H9 (cell line): ENCODE measurements at regions not wholly inside any gene's neighbourhood (a gene's known extent, or its start where the extent isn't known, plus 50 kb on each side); places are given as distances from the start of the nearest gene placed in this dataset.
"Not testable (repeated sequence)": the region's sequence is repeated elsewhere in the genome, so short reads cannot be mapped to it uniquely, and the experiment has no call there.

Experiments used
- DNase-seq: peaks from one replicate; pipeline ENCODE4 v3.0.0-alpha.2; 2017
- H2AFZ ChIP-seq: one replicate; pipeline ENCODE4 v1.6.1; 2013; ENCODE audit warnings: mild to moderate bottlenecking, low read length, control low read depth, moderate library complexity
- H2AK5ac ChIP-seq: 2 replicates; pipeline ENCODE4 v1.6.1; 2013; ENCODE audit warnings: low read length, control low read depth, mixed read lengths; ENCODE audit not compliant: insufficient read length
- H2BK120ac ChIP-seq: one replicate; pipeline ENCODE4 v1.6.1; 2013; ENCODE audit warnings: low read depth, mild to moderate bottlenecking, low read length, control low read depth, inconsistent platforms; ENCODE audit not compliant: poor library complexity, severe bottlenecking
- H2BK12ac ChIP-seq: 2 replicates; pipeline ENCODE4 v1.6.1; 2013; ENCODE audit warnings: low read length, control low read depth, mixed read lengths, low read depth; ENCODE audit not compliant: insufficient read length
- H2BK15ac ChIP-seq: 2 replicates; pipeline ENCODE4 v1.6.1; 2013; ENCODE audit warnings: low read depth, low read length, control low read depth
- H2BK20ac ChIP-seq: one replicate; pipeline ENCODE4 v1.6.1; 2013; ENCODE audit warnings: low read depth, mild to moderate bottlenecking, low read length, control low read depth, inconsistent platforms; ENCODE audit not compliant: poor library complexity, severe bottlenecking
- H2BK5ac ChIP-seq: 2 replicates; pipeline ENCODE4 v1.6.1; 2013; ENCODE audit warnings: low read length, control low read depth, mixed read lengths; ENCODE audit not compliant: insufficient read length
- H3K14ac ChIP-seq: 2 replicates; pipeline ENCODE4 v1.6.1; 2013; ENCODE audit warnings: low read length, control low read depth; ENCODE audit not compliant: insufficient read depth
- H3K18ac ChIP-seq: 2 replicates; pipeline ENCODE4 v1.6.1; 2013; ENCODE audit warnings: low read depth, mild to moderate bottlenecking, mixed read lengths, low read length, control low read depth; ENCODE audit not compliant: insufficient read length
- H3K23ac ChIP-seq: 2 replicates; pipeline ENCODE4 v1.6.1; 2013; ENCODE audit warnings: low read length, control low read depth, mixed read lengths, low read depth; ENCODE audit not compliant: insufficient read length
- H3K23me2 ChIP-seq: 2 replicates; pipeline ENCODE4 v1.6.1; 2013; ENCODE audit warnings: low read depth, mild to moderate bottlenecking, mixed read lengths, low read length, control low read depth; ENCODE audit not compliant: insufficient read length, poor library complexity, severe bottlenecking
- H3K27ac ChIP-seq: 2 replicates; pipeline ENCODE4 v1.5.1; 2013; ENCODE audit warnings: low read length, control low read depth, mixed read lengths, low read depth; ENCODE audit not compliant: insufficient read length
- H3K27me3 ChIP-seq: 2 replicates; pipeline ENCODE4 v1.6.1; 2013; ENCODE audit warnings: low read length, control low read depth, inconsistent platforms; ENCODE audit not compliant: insufficient read depth
- H3K4ac ChIP-seq: 2 replicates; pipeline ENCODE4 v1.6.1; 2013; ENCODE audit warnings: low read depth, mild to moderate bottlenecking, control low read depth, inconsistent platforms, low read length, moderate library complexity
- H3K4me1 ChIP-seq: 2 replicates; pipeline ENCODE4 v1.6.1; 2013; ENCODE audit warnings: low read length, control low read depth, inconsistent platforms; ENCODE audit not compliant: insufficient read depth
- H3K4me2 ChIP-seq: 2 replicates; pipeline ENCODE4 v1.6.1; 2013; ENCODE audit warnings: low read length, control low read depth, mixed read lengths; ENCODE audit not compliant: insufficient read length, insufficient read depth
- H3K56ac ChIP-seq: 2 replicates; pipeline ENCODE4 v1.6.1; 2013; ENCODE audit warnings: low read depth, mild to moderate bottlenecking, mixed read lengths, low read length, control low read depth; ENCODE audit not compliant: insufficient read length
- H3K79me1 ChIP-seq: 2 replicates; pipeline ENCODE4 v1.6.1; 2013; ENCODE audit warnings: low read depth, mild to moderate bottlenecking, moderate library complexity, low read length, control low read depth, inconsistent platforms; ENCODE audit not compliant: insufficient read depth, poor library complexity, severe bottlenecking
- H3K79me2 ChIP-seq: 2 replicates; pipeline ENCODE4 v1.6.1; 2013; ENCODE audit warnings: low read length, control low read depth, inconsistent platforms; ENCODE audit not compliant: insufficient read depth
- H3K9ac ChIP-seq: 2 replicates; pipeline ENCODE4 v1.6.1; 2013; ENCODE audit warnings: low read length, control low read depth, mixed read lengths; ENCODE audit not compliant: insufficient read length; ENCODE audit errors: extremely low read depth
- H3K9me3 ChIP-seq: one replicate; pipeline ENCODE4 v1.6.1; 2013; ENCODE audit warnings: low read depth, low read length, inconsistent platforms; ENCODE audit not compliant: control insufficient read depth
- H3T11ph ChIP-seq: one replicate; pipeline ENCODE4 v1.6.1; 2013; ENCODE audit warnings: mild to moderate bottlenecking, low read length, control low read depth, inconsistent platforms
- H4K20me1 ChIP-seq: one replicate; pipeline ENCODE4 v1.6.1; 2013; ENCODE audit not compliant: control insufficient read depth, insufficient read length, insufficient read depth
- H4K5ac ChIP-seq: 2 replicates; pipeline ENCODE4 v1.6.1; 2013; ENCODE audit warnings: low read depth, mild to moderate bottlenecking, mixed read lengths, low read length, control low read depth; ENCODE audit not compliant: insufficient read length
- H4K8ac ChIP-seq: replicated peaks from 2 replicates; pipeline ENCODE4 v1.6.1; 2013; ENCODE audit warnings: low read length, control low read depth, mixed read lengths, low read depth; ENCODE audit not compliant: insufficient read length
- H4K91ac ChIP-seq: 2 replicates; pipeline ENCODE4 v1.6.1; 2013; ENCODE audit warnings: low read depth, mild to moderate bottlenecking, moderate library complexity, mixed read lengths, low read length, control low read depth; ENCODE audit not compliant: insufficient read length
- H3K27ac Mint-ChIP-seq, 3 experiments: 2 replicates in 2 of 3; 3 replicates in 1 of 3; pipeline ENCODE4 v1.8.0; 2020 to 2021; ENCODE audit warnings: mixed read lengths in 3 of 3, mild to moderate bottlenecking in 1 of 3, moderate library complexity in 1 of 3
- H3K27me3 Mint-ChIP-seq: 2 replicates; pipeline ENCODE4 v1.8.0; 2021; ENCODE audit warnings: low read depth, mild to moderate bottlenecking, moderate library complexity, mixed read lengths
- H3K36me3 Mint-ChIP-seq, 3 experiments: 2 replicates in 2 of 3; 3 replicates in 1 of 3; pipeline ENCODE4 v1.8.0; 2020 to 2021; ENCODE audit warnings: low read depth in 3 of 3, mixed read lengths in 3 of 3; ENCODE audit not compliant: insufficient read depth in 1 of 3
- H3K4me1 Mint-ChIP-seq, 2 experiments: 2 replicates each; pipeline ENCODE4 v1.8.0; 2020; ENCODE audit warnings: mixed read lengths in 2 of 2
- H3K4me3 Mint-ChIP-seq, 2 experiments: 2 replicates in 1 of 2; 3 replicates in 1 of 2; pipeline ENCODE4 v1.8.0; 2020 to 2021; ENCODE audit warnings: mild to moderate bottlenecking in 2 of 2, mixed read lengths in 2 of 2, moderate library complexity in 1 of 2
- H3K9me3 Mint-ChIP-seq, 2 experiments: 2 replicates in 1 of 2; 3 replicates in 1 of 2; pipeline ENCODE4 v1.8.0; 2020; ENCODE audit warnings: mild to moderate bottlenecking in 2 of 2, mixed read lengths in 2 of 2, moderate library complexity in 1 of 2
- WGBS: extraction: QIAGEN DNeasy Blood & Tissue Kit; methylation state at CpG from one replicate; pipeline ENCODE4 v1.1.7; 2013; ENCODE audit warnings: missing lambda C conversion rate, low lambda C conversion rate, mixed read lengths; ENCODE audit not compliant: insufficient read length; ENCODE audit errors: extremely low coverage; 5-methylcytosine and 5-hydroxymethylcytosine counted together

DNA sequence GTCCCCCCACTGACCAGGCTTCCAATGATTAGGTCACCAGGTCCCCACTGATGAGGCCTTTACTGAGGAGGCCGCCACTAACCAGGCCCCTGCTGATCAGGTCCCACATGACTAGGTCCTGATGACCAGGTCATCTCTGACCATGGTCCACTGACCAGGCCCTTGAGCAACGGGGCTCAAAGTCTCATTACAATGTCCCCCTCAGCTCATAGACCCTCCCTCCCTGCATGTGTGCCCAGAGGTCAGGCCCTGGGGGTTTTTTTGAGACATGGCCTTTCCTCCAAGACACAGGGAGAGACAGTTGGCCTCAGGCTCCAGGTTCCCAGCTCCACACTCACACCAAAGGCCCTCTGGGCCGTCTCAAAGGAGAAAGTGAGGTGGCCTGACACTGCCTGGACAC lies 250.4 kb downstream of the CWH43 start:
- not testable (repeated sequence) for H2AFZ ChIP-seq, H2BK12ac ChIP-seq, H4K91ac ChIP-seq, H4K20me1 ChIP-seq, H3K27ac ChIP-seq, H2BK20ac ChIP-seq, H4K5ac ChIP-seq, H3K27ac Mint-ChIP-seq, H2BK5ac ChIP-seq, H3K4me2 ChIP-seq, H3K36me3 Mint-ChIP-seq, H3K4ac ChIP-seq, H3K27me3 Mint-ChIP-seq, H3K4me1 Mint-ChIP-seq, H4K8ac ChIP-seq, H3K23ac ChIP-seq, H3T11ph ChIP-seq, H3K9ac ChIP-seq, DNase-seq, H3K79me1 ChIP-seq, H3K14ac ChIP-seq, H3K79me2 ChIP-seq, H3K4me1 ChIP-seq, H3K4me3 Mint-ChIP-seq, H2AK5ac ChIP-seq, H2BK120ac ChIP-seq, H3K23me2 ChIP-seq, H3K56ac ChIP-seq, H2BK15ac ChIP-seq, H3K18ac ChIP-seq, H3K27me3 ChIP-seq
- H3K9me3 ChIP-seq = peaks cover 20% of the 10 kb centered on the region
- H3K9me3 Mint-ChIP-seq = peaks cover 48 to 51% of the 10 kb centered on the region in 2 experiments
- no CpG with 5 or more reads among the region's 3 CpGs for WGBS

DNA sequence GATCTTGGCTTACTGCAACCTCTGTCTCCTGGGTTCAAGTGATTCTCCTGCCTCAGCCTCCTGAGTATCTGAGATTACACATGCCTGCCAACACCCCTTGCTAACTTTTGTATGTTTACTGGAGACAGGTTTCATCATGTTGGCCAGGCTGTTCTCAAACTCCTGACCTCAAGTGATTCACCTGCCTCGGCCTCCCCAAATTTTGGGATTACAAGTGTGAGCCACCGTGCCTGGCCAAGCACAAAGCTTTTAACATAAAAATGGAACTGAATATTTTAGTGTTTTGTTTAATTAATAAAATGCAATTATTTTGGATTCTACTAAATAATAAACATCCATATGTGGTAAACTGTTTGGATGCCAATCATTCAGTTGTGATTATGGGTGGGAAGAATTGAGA lies 255.2 kb downstream of the CWH43 start:
- not testable (repeated sequence) for H3K36me3 Mint-ChIP-seq, H3K4me3 Mint-ChIP-seq, H2BK15ac ChIP-seq, H3K4ac ChIP-seq, H4K5ac ChIP-seq, H3K4me1 ChIP-seq, H2BK12ac ChIP-seq, H4K8ac ChIP-seq, H3K23me2 ChIP-seq, H3K4me2 ChIP-seq, H3K4me1 Mint-ChIP-seq, H4K91ac ChIP-seq, H3K27ac Mint-ChIP-seq, H2BK120ac ChIP-seq, H3K27ac ChIP-seq, H3K23ac ChIP-seq, H2BK20ac ChIP-seq, DNase-seq, H2AFZ ChIP-seq, H3K9ac ChIP-seq, H3K56ac ChIP-seq, H3K79me2 ChIP-seq, H3T11ph ChIP-seq, H3K14ac ChIP-seq, H3K27me3 ChIP-seq, H2AK5ac ChIP-seq, H3K27me3 Mint-ChIP-seq, H3K79me1 ChIP-seq, H2BK5ac ChIP-seq, H3K18ac ChIP-seq, H4K20me1 ChIP-seq
- peaks cover 42 to 54% of the 10 kb centered on the region in 2 experiments for H3K9me3 Mint-ChIP-seq
- H3K9me3 ChIP-seq = peaks cover 13% of the 10 kb centered on the region
- WGBS = no CpG with 5 or more reads among the region's 2 CpGs
